SJCRH30 (cell line): ENCODE measurements at regions not wholly inside any gene's neighbourhood (a gene's known extent, or its start where the extent isn't known, plus 50 kb on each side); places are given as distances from the start of the nearest gene placed in this dataset.

ENCODE experiments used
- DNase-seq, 2 experiments: peaks; one replicate each; pipeline ENCODE4 v3.0.0-alpha.2; 2015 to 2020
- H3K27ac ChIP-seq: fragments of 250-450 bp; sonication (Bioruptor Pico); 2 replicates; pipeline ENCODE4 v1.5.1; 2020; ENCODE audit warnings: mild to moderate bottlenecking, moderate library complexity
- H3K27me3 ChIP-seq: fragments of 250-450 bp; sonication (Bioruptor Pico); 2 replicates; pipeline ENCODE4 v1.5.1; 2020; ENCODE audit warnings: mild to moderate bottlenecking, moderate library complexity
- H3K36me3 ChIP-seq: fragments of 250-450 bp; sonication (Bioruptor Pico); 2 replicates; pipeline ENCODE4 v1.5.1; 2020; ENCODE audit warnings: mild to moderate bottlenecking, moderate library complexity
- H3K4me1 ChIP-seq: fragments of 250-450 bp; sonication (Bioruptor Pico); 2 replicates; pipeline ENCODE4 v1.5.1; 2020; ENCODE audit warnings: mild to moderate bottlenecking, moderate library complexity
- H3K4me3 ChIP-seq: fragments of 250-450 bp; sonication (Bioruptor Pico); 2 replicates; pipeline ENCODE4 v1.5.1; 2020; ENCODE audit warnings: mild to moderate bottlenecking, moderate library complexity
- H3K9me3 ChIP-seq: fragments of 250-450 bp; sonication (Bioruptor Pico); replicated peaks from 2 replicates; pipeline ENCODE4 v1.5.1; 2020; ENCODE audit warnings: mild to moderate bottlenecking, moderate library complexity

DNA sequence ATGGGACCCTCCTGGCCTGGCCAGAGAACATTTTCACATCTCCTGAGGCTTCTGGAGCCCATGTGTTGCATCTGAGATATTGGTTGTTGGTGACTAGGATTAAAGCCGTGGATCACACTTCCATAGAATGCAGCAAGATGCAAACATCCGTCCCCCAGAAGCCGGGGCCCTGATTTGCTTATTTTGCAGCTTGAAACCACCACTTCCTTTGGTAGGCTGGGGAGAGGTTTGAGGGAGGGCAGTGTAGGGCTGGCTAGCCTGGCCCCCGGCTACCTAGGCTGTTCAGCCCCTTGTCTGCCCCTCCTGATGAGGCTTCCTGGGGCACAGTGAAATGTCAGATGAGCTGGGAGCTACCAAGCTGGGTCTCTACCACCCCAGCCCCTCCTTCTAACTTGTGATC, 209.7 kb upstream of the PWP1 start:
- no peaks in the 10 kb centered on the region for H3K36me3 ChIP-seq
- no peaks in the 10 kb centered on the region for H3K4me1 ChIP-seq
- H3K4me3 ChIP-seq, result no peak overlapping the region
- H3K27ac ChIP-seq, result no peak overlapping the region
- DNase-seq, result no peak
- H3K9me3 ChIP-seq, result no peaks in the 10 kb centered on the region
- no peaks in the 10 kb centered on the region for H3K27me3 ChIP-seq

DNA sequence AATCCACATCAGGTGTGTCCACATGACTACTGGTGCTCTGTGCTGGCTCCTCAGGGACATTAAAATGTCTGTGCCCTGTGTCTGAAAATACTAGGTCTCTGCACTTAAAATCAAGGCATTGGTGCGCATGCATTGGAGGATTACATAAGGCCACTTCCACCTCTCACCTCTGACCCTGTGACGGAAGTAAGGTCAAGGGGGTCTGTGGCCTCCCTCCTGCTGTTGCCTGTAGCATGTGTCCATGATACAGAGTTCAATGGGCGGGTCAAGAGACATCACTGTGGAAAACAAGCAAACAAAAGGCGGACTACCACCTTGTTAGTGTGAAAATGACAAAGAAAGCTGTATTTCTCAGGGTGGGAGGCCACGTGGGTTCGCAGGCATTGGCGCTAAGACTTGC, 208.6 kb upstream of the PWP1 start:
- no peaks in the 10 kb centered on the region for H3K4me1 ChIP-seq

DNA sequence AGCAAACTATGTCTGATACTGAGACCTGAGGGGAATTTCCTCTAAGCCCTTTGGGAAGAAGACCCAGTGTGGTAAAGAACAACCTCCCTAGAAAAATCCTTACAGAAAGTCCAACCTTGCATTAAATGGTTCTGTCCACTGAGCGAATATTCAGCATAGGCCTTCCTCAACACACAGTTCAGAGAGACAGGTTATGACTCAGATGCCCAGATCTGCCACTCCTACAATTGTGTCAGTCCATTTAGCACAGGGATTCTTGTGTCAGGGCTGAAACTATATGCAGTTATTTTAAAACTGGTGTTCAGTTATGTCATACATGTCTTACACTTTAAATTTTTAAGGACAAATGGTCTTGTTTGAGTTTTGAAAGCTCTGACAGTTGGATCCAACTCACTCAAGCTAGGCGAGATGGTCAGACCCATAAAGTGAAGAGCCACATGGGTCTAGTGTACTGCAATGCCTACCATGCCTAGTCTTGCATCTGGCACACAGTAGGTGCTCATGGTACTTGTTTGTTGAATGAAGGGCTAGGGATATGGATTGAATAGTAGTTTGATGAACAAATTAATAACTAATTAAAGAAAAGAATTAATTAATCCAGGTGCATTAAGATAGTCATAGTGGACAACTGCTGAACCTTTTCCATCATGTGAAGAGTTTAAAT, 207.5 kb upstream of the PWP1 start:
- no peak overlapping the region for H3K4me3 ChIP-seq
- H3K4me1 ChIP-seq, result no peaks in the 10 kb centered on the region
- DNase-seq, result no peak
- no peaks in the 10 kb centered on the region for H3K36me3 ChIP-seq
- H3K27me3 ChIP-seq, result no peaks in the 10 kb centered on the region
- H3K9me3 ChIP-seq, result no peaks in the 10 kb centered on the region
- H3K27ac ChIP-seq, result no peak overlapping the region

More for the DNA sequence above, 208.6 kb upstream of the PWP1 start:
- H3K36me3 ChIP-seq, result no peaks in the 10 kb centered on the region
- no peak overlapping the region for H3K27ac ChIP-seq
- no peak overlapping the region for H3K4me3 ChIP-seq
- H3K27me3 ChIP-seq, result no peaks in the 10 kb centered on the region
- no peak for DNase-seq
- no peaks in the 10 kb centered on the region for H3K9me3 ChIP-seq

DNA sequence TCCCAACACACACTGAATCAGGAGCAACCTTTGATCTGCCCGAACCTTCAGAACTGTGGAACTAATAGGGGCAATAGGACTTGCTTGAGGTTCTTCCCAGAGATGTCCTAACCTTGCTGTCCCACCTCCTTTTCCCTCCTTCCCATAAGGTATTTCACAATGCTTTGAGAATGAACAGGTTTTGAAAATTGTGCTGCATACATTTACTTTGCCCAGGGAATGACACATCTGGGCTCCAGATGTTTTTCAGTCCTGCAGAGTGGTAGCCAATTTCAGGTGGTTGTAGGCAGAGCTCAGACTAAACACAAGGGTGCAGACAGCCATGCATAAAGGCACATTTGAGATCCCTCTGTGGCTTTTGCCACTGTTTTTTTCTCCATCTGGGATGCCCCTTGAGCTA, 206.7 kb upstream of the PWP1 start:
- H3K4me3 ChIP-seq, result no peak overlapping the region

DNA sequence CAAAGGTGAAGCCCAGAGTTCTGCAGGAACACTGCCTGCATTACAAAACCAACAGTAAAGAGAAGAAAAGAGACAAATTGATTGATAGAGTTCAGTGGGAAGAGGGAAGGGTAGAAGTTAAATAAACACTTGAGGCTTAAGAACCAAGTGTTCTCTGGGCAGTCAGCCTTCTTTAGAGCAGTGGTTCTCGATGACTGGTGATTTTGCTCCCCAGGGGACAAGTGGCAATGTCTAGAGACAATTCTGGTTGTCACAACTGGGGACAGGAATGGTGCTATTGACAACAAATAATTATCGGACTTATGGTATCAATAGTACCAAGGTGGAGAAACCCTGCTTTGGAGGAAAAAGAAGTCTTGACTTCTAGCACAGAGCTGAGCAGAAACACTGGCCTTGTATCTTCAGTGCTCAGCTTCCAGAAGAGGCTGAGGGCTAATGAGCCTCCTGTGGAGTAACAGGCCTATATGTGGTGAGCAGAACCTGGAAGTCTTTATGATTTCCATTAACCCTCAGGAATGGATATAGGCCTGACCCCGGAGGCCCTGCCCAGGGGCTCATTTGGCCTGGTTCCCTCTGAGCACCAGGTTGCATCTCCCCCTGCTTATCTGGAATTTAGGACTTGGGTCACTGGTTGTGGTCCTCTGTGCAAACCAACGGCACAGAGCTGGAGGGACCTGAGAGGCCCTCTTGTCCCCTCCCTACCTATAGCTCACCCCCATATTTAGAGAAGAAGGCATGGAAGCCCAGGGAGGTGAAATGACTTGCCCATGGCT, 204.6 kb upstream of the PWP1 start:
- no peaks in the 10 kb centered on the region for H3K36me3 ChIP-seq
- no peak overlapping the region for H3K4me3 ChIP-seq
- no peaks in the 10 kb centered on the region for H3K9me3 ChIP-seq
- no peak for DNase-seq
- no peaks in the 10 kb centered on the region for H3K4me1 ChIP-seq
- no peak overlapping the region for H3K27ac ChIP-seq
- H3K27me3 ChIP-seq, result no peaks in the 10 kb centered on the region

More for the DNA sequence above, 206.7 kb upstream of the PWP1 start:
- H3K9me3 ChIP-seq, result no peaks in the 10 kb centered on the region
- no peak overlapping the region for H3K27ac ChIP-seq
- no peak for DNase-seq
- no peaks in the 10 kb centered on the region for H3K36me3 ChIP-seq
- H3K27me3 ChIP-seq, result no peaks in the 10 kb centered on the region
- no peaks in the 10 kb centered on the region for H3K4me1 ChIP-seq

DNA sequence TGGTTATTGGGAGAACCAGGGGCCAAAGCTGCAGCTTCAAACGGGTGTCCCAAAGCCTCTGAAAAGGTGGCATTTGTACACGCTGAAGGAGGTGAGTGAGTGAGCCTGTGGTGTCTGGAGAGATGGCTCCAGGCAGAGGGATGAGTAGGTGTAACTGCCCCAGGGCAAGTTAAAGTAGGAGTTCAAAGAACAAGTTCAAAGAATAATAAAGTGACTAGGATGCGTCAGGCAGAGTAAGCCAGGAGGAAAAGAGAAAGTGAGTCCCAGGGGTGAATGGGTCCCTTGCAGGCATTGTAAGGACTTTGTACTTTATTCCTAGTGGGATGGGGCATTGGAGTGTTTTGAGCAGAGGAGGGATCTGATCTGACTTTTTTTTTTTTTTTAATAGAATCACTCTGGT, 201.4 kb upstream of the PWP1 start:
- Histone ChIP-seq H3K9me3 (no peaks in the 10 kb centered on the region), H3K4me3 (no peak overlapping the region), H3K36me3 (no peaks in the 10 kb centered on the region), H3K4me1 (no peaks in the 10 kb centered on the region), H3K27ac (no peak overlapping the region), H3K27me3 (no peaks in the 10 kb centered on the region)
- DNase-seq, result no peak

DNA sequence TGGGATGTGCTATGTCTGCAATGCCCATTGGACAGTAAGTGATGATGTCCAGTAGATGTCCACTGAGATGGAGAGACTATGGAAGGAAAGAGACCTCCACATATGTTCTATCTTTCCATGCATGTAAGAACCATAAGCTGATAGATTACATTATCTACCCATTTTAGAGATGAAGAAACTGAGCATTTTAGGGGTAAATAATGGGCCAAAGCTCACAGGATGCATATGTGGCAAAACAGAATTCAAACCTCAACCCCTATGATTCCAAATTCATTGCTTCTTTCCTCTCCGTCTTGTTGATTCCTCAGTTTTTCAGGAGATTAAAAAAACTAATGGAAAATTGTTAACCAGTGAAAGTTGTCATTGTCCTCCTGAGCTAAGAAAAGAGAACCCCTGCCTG, 200.7 kb upstream of the PWP1 start:
- Histone ChIP-seq H3K27ac (no peak overlapping the region), H3K9me3 (no peaks in the 10 kb centered on the region)

DNA sequence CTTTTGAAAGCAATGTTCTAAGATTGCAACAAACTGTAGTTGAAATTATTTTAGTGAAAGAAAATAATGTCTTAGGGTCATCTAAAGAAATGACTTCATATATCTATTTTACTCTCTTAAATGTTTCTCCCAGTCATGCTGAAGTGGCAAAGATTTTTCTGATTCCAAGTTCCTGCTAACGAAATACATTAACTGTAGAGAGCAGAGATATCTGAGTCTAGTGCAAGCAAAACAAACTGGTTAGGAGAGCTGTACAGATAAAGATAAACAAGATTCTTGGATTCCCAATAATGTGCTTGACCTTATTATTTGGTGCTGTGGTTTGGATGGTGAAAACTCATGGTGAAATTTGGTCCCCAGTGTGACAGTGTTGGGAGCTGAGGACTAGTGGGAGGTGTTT, 199.9 kb upstream of the PWP1 start:
- Histone ChIP-seq H3K27ac (no peak overlapping the region), H3K27me3 (no peaks in the 10 kb centered on the region), H3K4me3 (no peak overlapping the region), H3K36me3 (no peaks in the 10 kb centered on the region), H3K9me3 (no peaks in the 10 kb centered on the region), H3K4me1 (no peaks in the 10 kb centered on the region)
- no peak for DNase-seq

More for the DNA sequence above, 200.7 kb upstream of the PWP1 start:
- no peak overlapping the region for H3K4me3 ChIP-seq
- no peak for DNase-seq
- H3K36me3 ChIP-seq, result no peaks in the 10 kb centered on the region
- H3K27me3 ChIP-seq, result no peaks in the 10 kb centered on the region
- H3K4me1 ChIP-seq, result no peaks in the 10 kb centered on the region

DNA sequence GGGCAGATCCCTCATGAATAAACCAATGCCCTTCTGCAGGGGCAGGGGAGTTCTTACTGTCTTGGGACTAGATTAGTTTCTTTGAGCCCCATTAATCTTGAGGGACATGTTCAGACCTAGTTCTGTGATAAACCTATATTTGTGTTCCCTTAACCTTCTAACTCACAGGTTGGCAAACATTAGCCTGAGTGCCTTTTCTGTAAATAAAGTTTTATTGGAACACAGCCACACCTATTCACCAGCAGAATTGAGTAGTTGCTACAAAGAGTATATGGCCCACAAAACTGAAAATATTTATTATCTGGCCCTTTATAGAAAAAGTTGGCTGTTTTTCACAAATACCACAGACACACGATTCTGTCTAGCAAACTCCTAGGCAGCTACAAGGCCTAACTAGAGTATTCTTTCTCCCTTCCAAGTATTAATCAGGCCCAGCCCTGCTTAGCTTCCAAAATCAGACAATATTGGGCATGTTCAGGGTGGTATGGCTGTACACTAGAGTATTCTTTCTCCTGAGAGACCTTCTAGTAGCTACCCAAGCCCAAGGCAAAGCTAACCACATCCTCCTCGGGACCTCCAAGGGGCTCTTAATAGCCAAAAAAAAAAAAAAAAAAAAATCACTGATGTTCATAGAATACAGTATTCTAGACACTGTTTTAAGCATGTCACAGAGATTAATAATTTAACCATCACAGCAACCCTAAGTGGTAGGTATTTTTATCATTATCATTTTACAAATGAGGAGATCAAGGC, 199.3 kb upstream of the PWP1 start:
- no peak for DNase-seq
- no peak overlapping the region for H3K4me3 ChIP-seq
- H3K36me3 ChIP-seq, result no peaks in the 10 kb centered on the region
- no peaks in the 10 kb centered on the region for H3K9me3 ChIP-seq
- H3K4me1 ChIP-seq, result no peaks in the 10 kb centered on the region
- H3K27me3 ChIP-seq, result no peaks in the 10 kb centered on the region
- no peak overlapping the region for H3K27ac ChIP-seq

DNA sequence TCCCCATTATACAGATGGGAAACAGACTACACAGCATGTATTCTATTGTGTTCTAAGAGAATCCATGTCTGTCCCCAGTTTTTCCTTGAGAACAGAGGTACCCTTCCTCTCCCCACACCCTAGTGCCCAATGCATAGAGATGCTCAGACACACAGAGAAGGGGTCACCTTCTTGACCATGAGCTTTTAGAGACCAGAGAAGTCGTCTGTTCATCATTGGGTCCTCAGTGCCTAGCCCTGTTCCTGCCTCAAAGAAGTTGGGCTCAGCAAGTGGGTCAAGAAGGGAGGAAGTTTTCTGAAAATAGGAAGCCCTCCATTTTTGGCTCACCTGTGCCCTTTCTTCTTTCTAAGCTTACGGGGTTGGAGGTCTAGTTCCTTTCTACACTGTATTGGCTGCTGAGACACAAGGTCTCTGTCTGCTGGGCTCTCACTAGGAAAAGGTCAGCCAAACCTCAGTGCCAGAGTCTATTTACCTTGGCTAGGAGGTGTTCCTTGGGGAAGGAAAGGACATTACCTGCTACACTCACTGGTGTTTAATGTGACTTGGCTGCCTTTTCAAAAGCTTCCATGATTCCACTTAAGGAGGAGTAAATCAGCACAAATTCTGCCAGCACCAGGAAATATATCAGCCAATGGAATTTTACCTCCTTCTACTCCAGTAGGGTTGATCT, 198.5 kb upstream of the PWP1 start:
- no peaks in the 10 kb centered on the region for H3K9me3 ChIP-seq
- H3K27ac ChIP-seq, result no peak overlapping the region
- no peaks in the 10 kb centered on the region for H3K4me1 ChIP-seq
- no peak for DNase-seq
- no peaks in the 10 kb centered on the region for H3K27me3 ChIP-seq
- H3K36me3 ChIP-seq, result no peaks in the 10 kb centered on the region
- no peak overlapping the region for H3K4me3 ChIP-seq

DNA sequence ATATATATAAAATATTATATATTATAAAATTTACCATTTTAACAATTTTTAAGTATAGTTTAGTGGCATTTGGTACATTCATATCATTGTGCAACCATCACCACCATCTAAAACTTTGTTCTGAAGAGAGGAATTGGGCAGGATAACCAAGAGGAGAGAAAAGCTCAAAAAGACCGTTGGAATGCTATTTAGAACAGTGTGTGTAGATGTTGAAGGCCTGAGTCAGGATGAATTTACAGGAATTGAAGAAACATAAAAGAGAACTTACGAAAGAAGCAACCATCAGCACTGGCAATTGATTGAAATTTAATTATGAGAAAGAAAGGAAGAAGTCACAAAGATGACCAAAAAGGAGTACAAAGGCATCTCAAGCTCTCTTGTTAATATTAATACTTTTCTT, 196.9 kb upstream of the PWP1 start:
- H3K4me1 ChIP-seq, result no peaks in the 10 kb centered on the region
- H3K27ac ChIP-seq, result no peak overlapping the region
- no peak for DNase-seq
- H3K27me3 ChIP-seq, result no peaks in the 10 kb centered on the region
- no peaks in the 10 kb centered on the region for H3K36me3 ChIP-seq
- H3K9me3 ChIP-seq, result no peaks in the 10 kb centered on the region
- no peak overlapping the region for H3K4me3 ChIP-seq

DNA sequence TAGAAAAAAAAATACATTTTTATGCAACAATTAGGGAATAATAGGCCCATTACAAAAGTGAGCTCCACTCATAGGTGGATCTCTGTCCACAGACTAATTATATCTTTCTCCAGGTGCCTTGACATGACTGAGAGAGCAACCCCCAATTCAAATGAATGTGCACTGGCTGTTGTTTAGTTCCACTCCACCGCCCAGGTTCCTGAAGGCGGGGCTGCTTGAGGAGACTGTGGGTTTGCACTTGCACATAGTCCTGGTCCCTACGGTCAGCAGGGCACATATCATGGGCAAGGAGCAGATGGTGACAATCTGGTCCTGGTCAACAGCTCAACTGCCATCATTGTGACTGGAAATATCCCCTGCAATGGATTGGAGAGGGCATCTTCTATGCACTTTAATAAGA, 195.6 kb upstream of the PWP1 start:
- DNase-seq, result no peak

DNA sequence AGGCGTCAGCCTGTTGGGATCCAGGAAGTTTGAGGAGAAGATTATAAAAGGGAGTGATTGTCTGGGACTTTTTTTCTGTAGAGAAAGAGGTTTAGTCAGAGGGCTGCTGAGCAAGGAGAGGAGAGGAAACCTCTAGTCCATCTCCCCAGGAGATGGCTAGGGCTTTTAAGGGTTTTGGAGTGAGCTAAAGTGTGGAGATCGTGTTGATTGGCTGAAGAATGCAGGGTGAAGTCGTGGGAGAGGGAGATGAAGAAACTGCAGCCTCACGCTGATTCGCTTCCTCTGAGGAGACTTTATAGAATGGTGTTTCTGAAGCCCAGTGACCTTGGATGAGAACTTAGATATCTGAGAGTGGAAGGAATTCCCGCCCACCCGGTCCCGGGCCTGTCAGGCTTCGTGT, 193.7 kb upstream of the PWP1 start:
- Histone ChIP-seq H3K4me1 (no peaks in the 10 kb centered on the region), H3K9me3 (no peaks in the 10 kb centered on the region), H3K27ac (no peak overlapping the region), H3K27me3 (no peaks in the 10 kb centered on the region), H3K36me3 (no peaks in the 10 kb centered on the region), H3K4me3 (no peak overlapping the region)
- DNase-seq, result no peak

More for the DNA sequence above, 195.6 kb upstream of the PWP1 start:
- Histone ChIP-seq H3K27me3 (no peaks in the 10 kb centered on the region), H3K4me3 (no peak overlapping the region), H3K9me3 (no peaks in the 10 kb centered on the region), H3K27ac (no peak overlapping the region), H3K36me3 (no peaks in the 10 kb centered on the region), H3K4me1 (no peaks in the 10 kb centered on the region)

DNA sequence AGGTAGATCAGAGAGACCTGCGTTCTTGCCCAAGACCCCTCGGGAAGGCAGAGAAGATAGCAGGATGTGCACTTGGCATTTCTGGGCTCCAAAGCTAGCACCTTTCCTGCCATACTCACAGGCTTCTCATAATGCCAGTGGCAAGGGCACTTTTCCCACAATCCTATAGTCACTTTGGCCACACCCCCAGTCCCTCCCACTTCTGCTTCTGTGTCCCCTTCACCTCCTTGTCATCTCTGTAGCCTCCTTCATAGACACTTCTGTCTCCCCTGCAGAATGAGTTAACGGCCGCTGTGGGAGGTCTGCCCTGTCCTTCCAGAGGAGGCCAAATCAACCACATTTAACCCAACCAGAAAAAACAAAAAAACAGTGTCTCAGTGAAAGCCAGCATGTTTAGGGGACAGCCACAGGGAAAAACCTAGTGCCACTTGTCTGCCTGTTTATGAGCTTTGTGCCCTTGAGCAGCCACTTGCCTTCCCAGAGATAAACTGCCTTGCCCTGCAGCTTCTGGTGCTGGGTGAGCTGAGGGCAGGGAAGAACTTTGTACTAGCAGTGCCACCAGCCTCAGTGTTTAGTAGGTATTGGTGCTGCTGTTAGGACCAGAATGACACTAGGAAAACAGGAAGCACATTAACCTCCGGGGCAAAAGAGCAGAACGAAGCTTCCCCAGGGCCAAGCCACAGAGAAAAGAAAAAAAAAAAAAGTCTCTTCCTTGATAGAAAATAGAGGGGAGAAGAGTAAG, 193.0 kb upstream of the PWP1 start:
- no peak for DNase-seq
- no peaks in the 10 kb centered on the region for H3K36me3 ChIP-seq

More for the DNA sequence above, 193.0 kb upstream of the PWP1 start:
- Histone ChIP-seq H3K27me3 (no peaks in the 10 kb centered on the region), H3K27ac (no peak overlapping the region), H3K4me1 (no peaks in the 10 kb centered on the region), H3K4me3 (no peak overlapping the region), H3K9me3 (no peaks in the 10 kb centered on the region)
